SU-DHL-6 (cell line): ENCODE measurements at regions not wholly inside any gene's neighbourhood (a gene's known extent, or its start where the extent isn't known, plus 50 kb on each side); places are given as distances from the start of the nearest gene placed in this dataset.

Source experiments
- CTCF ChIP-seq: fragments of 200-600 bp; sonication (generic); IDR thresholded peaks from one replicate; pipeline ENCODE4 v1.5.1; 2017; ENCODE audit warnings: antibody characterized with exemption, mild to moderate bottlenecking, low read length, moderate library complexity; ENCODE audit not compliant: insufficient read depth, poor library complexity, severe bottlenecking
- EZH2phosphoT487 ChIP-seq: fragments of 200-600 bp; sonication (generic), shearing (Covaris generic); conservative IDR thresholded peaks from 2 replicates; pipeline ENCODE4 v1.6.1; 2018; ENCODE audit warnings: mild to moderate bottlenecking, antibody characterized with exemption, low read length, moderate library complexity, mixed read lengths

GRCh38 chr12:14065616-14066015 is 84.2 kb upstream of the GRIN2B start:
- no peak for TF ChIP-seq CTCF
- TF ChIP-seq EZH2phosphoT487: no peak
